HepG2 (cell line): ENCODE measurements at regions not wholly inside any gene's neighbourhood (a gene's known extent, or its start where the extent isn't known, plus 50 kb on each side); places are given as distances from the start of the nearest gene placed in this dataset.

Experiments used
- ATAC-seq: fragments of 200-7000 bp; cut with Tn5 transposase; 3 replicates; pipeline ENCODE4 v1.9.1; 2020; ENCODE audit warnings: mild to moderate bottlenecking, moderate library complexity
- BruUV-seq: library from RNA; stranded (reverse); fragments of 400-500 nt; replicated peaks from 2 replicates; lab custom pipeline; 2021; lab: Mats Ljungman, UMichigan
- CTCF ChIA-PET: fragments of 300-600 bp; formaldehyde crosslinking; extraction: SDS; loops from one replicate; lab custom pipeline; 2021; ENCODE audit warnings: low total read pairs, inconsistent platforms, low intra/inter-chr PET ratio; lab: Yijun Ruan, JAX
- POLR2A ChIA-PET: fragments of 350-600 bp; sonication (Branson Sonifier 250); formaldehyde crosslinking; loops from one replicate; lab custom pipeline; 2020; ENCODE audit warnings: antibody characterized with exemption, inconsistent platforms; lab: Yijun Ruan, JAX
- DNase-seq: peaks from one replicate; pipeline ENCODE4 v3.0.0-alpha.2; 2015; ENCODE audit warnings: low spot score
- FAIRE-seq: peaks from 3 replicates; lab custom pipeline; 2011; peaks lifted over from hg19 to GRCh38; lab: Jason Lieb, UNC
- H2AFZ ChIP-seq: one replicate; pipeline ENCODE4 v1.6.1; 2011; ENCODE audit warnings: low read length, inconsistent platforms
- H3K27ac ChIP-seq: fragments of 300-600 bp; 3 replicates; pipeline ENCODE4 v1.8.0; 2011; ENCODE audit warnings: mixed run types, mild to moderate bottlenecking, mixed read lengths, low read length, inconsistent platforms; ENCODE audit not compliant: insufficient read depth; ENCODE audit errors: extremely low read length
- H3K27me3 ChIP-seq, 2 experiments: fragments of 200-600 bp in 1 of 2; 2 replicates in 1 of 2; 3 replicates in 1 of 2; pipeline versions ENCODE4 v1.6.0 to v1.8.0; 2011; ENCODE audit warnings: low read length in 2 of 2, mild to moderate bottlenecking in 2 of 2, moderate library complexity in 2 of 2, inconsistent platforms in 1 of 2; ENCODE audit not compliant: insufficient read depth in 2 of 2, control insufficient read depth in 1 of 2
- H3K36me3 ChIP-seq, 2 experiments: fragments of 200-600 bp in 1 of 2; replicated peaks in 1 of 2; 2 replicates in 1 of 2; 3 replicates in 1 of 2; pipeline versions ENCODE4 v1.5.1 to v1.8.0; 2011; ENCODE audit warnings: low read length in 2 of 2, inconsistent platforms in 1 of 2; ENCODE audit not compliant: insufficient read depth in 2 of 2, control insufficient read depth in 1 of 2
- H3K4me1 ChIP-seq: 2 replicates; pipeline ENCODE4 v1.5.1; 2012; ENCODE audit warnings: low read length, inconsistent platforms; ENCODE audit not compliant: insufficient read depth
- H3K4me2 ChIP-seq: 2 replicates; pipeline ENCODE4 v1.6.0; 2011; ENCODE audit warnings: low read depth, low read length, inconsistent platforms
- H3K4me3 ChIP-seq, 3 experiments: fragments of 200-600 bp in 1 of 3; sonication (generic), shearing (Covaris generic) in 1 of 3; replicated peaks in 1 of 3; 2 replicates each; pipeline ENCODE4 v1.5.1; 2011 to 2016; ENCODE audit warnings: low read length in 3 of 3, inconsistent platforms in 2 of 3, low read depth in 2 of 3, mild to moderate bottlenecking in 2 of 3, control low read depth in 1 of 3, mixed read lengths in 1 of 3; ENCODE audit not compliant: insufficient read depth in 1 of 3
- H3K79me2 ChIP-seq: one replicate; pipeline ENCODE4 v1.6.1; 2011; ENCODE audit warnings: low read length, inconsistent platforms; ENCODE audit not compliant: insufficient read depth
- H3K9ac ChIP-seq: 2 replicates; pipeline ENCODE4 v1.6.0; 2011; ENCODE audit warnings: mild to moderate bottlenecking, low read depth, low read length, inconsistent platforms; ENCODE audit not compliant: insufficient read depth
- H3K9me3 ChIP-seq: 2 replicates; pipeline ENCODE4 v1.5.1; 2012; ENCODE audit warnings: mild to moderate bottlenecking, low read length
- H4K20me1 ChIP-seq: 2 replicates; pipeline ENCODE4 v1.6.0; 2011; ENCODE audit warnings: inconsistent platforms, mild to moderate bottlenecking, low read length, moderate library complexity; ENCODE audit not compliant: insufficient read depth
- FOXM1 ChIP-seq: sonication (generic); formaldehyde crosslinking; IDR thresholded peaks from 2 replicates; pipeline ENCODE4 v1.5.0; 2020; ENCODE audit warnings: missing genetic modification reagents
- HNF4A ChIP-seq: sonication (generic); formaldehyde crosslinking; IDR thresholded peaks from 2 replicates; pipeline ENCODE4 v1.4.0; 2020; ENCODE audit warnings: missing genetic modification reagents
- IRX3 ChIP-seq: sonication (generic); formaldehyde crosslinking; IDR thresholded peaks from 2 replicates; pipeline ENCODE4 v1.8.1; 2023; ENCODE audit warnings: mild to moderate bottlenecking, low read depth, missing genetic modification reagents, borderline replicate concordance
- POGK ChIP-seq: sonication (generic); formaldehyde crosslinking; conservative IDR thresholded peaks from 2 replicates; pipeline ENCODE4 v1.8.0; 2022; ENCODE audit warnings: mild to moderate bottlenecking, moderate library complexity, missing genetic modification reagents
- POGZ ChIP-seq: sonication (generic); formaldehyde crosslinking; IDR thresholded peaks from 2 replicates; pipeline ENCODE4 v1.4.0; 2020; ENCODE audit warnings: mild to moderate bottlenecking, missing genetic modification reagents
- POLR2A ChIP-seq, 2 experiments: IDR thresholded peaks; 2 replicates each; pipeline ENCODE4 v1.6.1; 2011; ENCODE audit warnings: low read depth in 2 of 2, low read length in 2 of 2, mild to moderate bottlenecking in 1 of 2, moderate library complexity in 1 of 2; ENCODE audit not compliant: insufficient read depth in 1 of 2
- SMARCE1 ChIP-seq: fragments of 450-650 bp; IDR thresholded peaks from 2 replicates; pipeline ENCODE4 v1.6.1; 2017; ENCODE audit warnings: borderline replicate concordance
- SNAI1 ChIP-seq: sonication (generic); formaldehyde crosslinking; IDR thresholded peaks from 2 replicates; pipeline ENCODE4 v1.5.0; 2020; ENCODE audit warnings: mild to moderate bottlenecking, missing genetic modification reagents, borderline replicate concordance
- ZBTB40 ChIP-seq, 2 experiments: fragments of 450-650 bp in 1 of 2; sonication (generic) in 1 of 2; formaldehyde crosslinking in 1 of 2; IDR thresholded peaks; 2 replicates each; pipeline versions ENCODE4 v1.6.1 to v1.8.0; 2016 to 2022; ENCODE audit warnings: antibody characterized with exemption in 1 of 2, mild to moderate bottlenecking in 1 of 2, missing genetic modification reagents in 1 of 2
- ZNF3 ChIP-seq: IDR thresholded peaks from 2 replicates; pipeline ENCODE4 v1.7.0; 2017; ENCODE audit warnings: inconsistent platforms
- ZNF446 ChIP-seq: sonication (generic); formaldehyde crosslinking; IDR thresholded peaks from 2 replicates; pipeline ENCODE4 v1.5.0; 2020; ENCODE audit warnings: mild to moderate bottlenecking, missing genetic modification reagents
- WGBS: methylation state at CpG from one replicate; pipeline ENCODE4 v1.1.6; 2017; ENCODE audit warnings: low lambda C conversion rate; 5-methylcytosine and 5-hydroxymethylcytosine counted together
- in situ Hi-C: cut with HindIII; loops from 2 replicates; pipeline ENCODE4 v1.10.0; 2017; ENCODE audit warnings: low pct_unique_long_range_greater_than_20kb; ENCODE audit not compliant: extremely low pct_ligation_motif_present
- intact Hi-C: fragments of 100-400 bp; cut with micrococcal nuclease; formaldehyde crosslinking; loops from one replicate; pipeline ENCODE4 v1.10.0; 2022; ENCODE audit not compliant: unreplicated experiment

GRCh38 chr2:64263315-64263714 is 119.1 kb upstream of the PELI1 start:
- Histone ChIP-seq H3K79me2 (no peaks in the 10 kb centered on the region), H3K4me1 (peaks cover 8% of the 10 kb centered on the region; the same call in 1 of the 2 replicates), H3K27ac (no peak overlapping the region), H2AFZ (no peak overlapping the region), H3K27me3 (peaks cover 2 to 17% of the 10 kb centered on the region in 2 experiments; a peak in 3 of 5 replicates), H3K9ac (no peak overlapping the region), H3K36me3 (no peaks in the 10 kb centered on the region), H3K9me3 (no peaks in the 10 kb centered on the region), H3K4me3 (no peak overlapping the region), H4K20me1 (no peaks in the 10 kb centered on the region), H3K4me2 (no peak overlapping the region)
- ChIA-PET POLR2A (no interaction called here), CTCF (no interaction called here)
- no TSS peak for BruUV-seq
- WGBS = 38% methylated on average over 6 of the region's 6 CpGs
- DNase-seq (no peak), ATAC-seq (no peak)
- intact Hi-C loops (no loop called here), in situ Hi-C loops (no loop called here)
- TF ChIP-seq POGZ (CRISPR knock-in tag) (no peak), ZNF3 (CRISPR knock-in tag) (no peak), ZNF446 (CRISPR knock-in tag) (no peak), POLR2A (IDR thresholded peaks at IDR 0.05; ENCODE audit: insufficient read depth in 1 of 2, low read depth in 2 of 2, low read length in 2 of 2) (no peak), SMARCE1 (no peak), FOXM1 (CRISPR knock-in tag) (no peak), SNAI1 (CRISPR knock-in tag) (no peak), ZBTB40 (IDR thresholded peaks at IDR 0.05) (no peak), ZBTB40 (CRISPR knock-in tag; IDR thresholded peaks at IDR 0.05) (no peak), IRX3 (CRISPR knock-in tag) (no peak), POGK (CRISPR knock-in tag) (no peak), HNF4A (CRISPR knock-in tag) (no peak)
- TF ChIP-seq, all 625 proteins: peak for 0
- FAIRE-seq = no peak
